NCI-H187 (cell line): ENCODE measurements at regions not wholly inside any gene's neighbourhood (a gene's known extent, or its start where the extent isn't known, plus 50 kb on each side); places are given as distances from the start of the nearest gene placed in this dataset.

ENCODE experiments used
- DNase-seq, 2 experiments: peaks; one replicate each; lab custom pipeline; 2025; lab: John Stamatoyannopoulos, UW

DNA sequence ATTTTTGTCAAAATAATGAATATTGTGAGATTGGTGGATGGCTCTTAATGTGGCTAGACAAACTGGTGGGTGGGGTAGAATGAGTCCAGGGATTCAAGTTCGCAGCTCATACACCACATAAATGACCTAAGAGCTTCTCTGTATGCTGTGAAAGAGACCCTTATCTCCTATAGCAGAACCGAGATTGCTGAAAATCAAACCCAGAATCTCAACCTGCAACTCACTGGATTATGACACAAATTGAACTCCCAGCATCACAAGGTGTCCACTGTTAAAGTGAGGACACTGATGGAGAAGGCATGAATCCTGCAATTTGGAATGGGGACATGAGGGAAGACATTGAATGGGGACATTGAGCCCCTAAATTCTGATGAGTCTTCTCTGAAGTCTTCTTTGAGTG is 51.3 kb upstream of the CNKSR3 start:
- DNase-seq = no peak

DNA sequence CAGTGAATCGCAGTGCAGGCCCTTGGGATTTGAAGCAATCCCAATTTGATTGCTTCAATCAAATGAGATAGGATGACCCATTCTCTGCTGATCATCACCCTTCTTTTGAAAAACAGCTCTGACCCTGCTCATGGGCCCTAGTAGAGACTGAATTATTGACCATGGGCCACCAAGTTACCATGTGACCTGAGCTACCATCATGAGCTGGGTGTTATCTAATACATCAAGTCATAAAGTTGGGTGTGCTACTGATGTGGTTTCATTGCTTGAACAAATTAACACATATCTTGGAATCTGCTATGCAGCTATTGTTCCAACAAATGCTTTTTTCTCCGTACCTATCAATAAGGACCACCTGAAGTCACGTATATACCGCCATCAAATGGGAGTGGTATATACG is 54.8 kb upstream of the CNKSR3 start:
- DNase-seq = no peak

DNA sequence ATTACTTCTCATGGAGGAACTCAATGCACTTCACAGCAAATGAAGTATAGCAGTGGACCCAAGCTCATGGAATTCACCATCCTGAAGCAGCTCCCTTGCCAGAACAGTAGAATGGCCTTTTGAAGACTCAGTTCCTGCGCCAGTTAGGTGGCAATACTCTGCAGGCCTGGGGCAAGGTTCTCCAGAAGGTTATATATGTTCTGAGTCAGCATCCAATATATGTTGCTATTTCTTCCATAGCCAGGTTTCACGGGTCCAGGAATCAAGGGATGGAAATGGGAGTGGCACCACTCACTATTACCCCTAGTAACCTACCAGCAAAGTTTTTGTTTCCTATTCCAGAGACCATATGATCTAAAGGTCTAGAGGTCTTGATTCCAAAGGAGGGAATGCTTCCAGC is 56.4 kb upstream of the CNKSR3 start:
- no peak for DNase-seq

DNA sequence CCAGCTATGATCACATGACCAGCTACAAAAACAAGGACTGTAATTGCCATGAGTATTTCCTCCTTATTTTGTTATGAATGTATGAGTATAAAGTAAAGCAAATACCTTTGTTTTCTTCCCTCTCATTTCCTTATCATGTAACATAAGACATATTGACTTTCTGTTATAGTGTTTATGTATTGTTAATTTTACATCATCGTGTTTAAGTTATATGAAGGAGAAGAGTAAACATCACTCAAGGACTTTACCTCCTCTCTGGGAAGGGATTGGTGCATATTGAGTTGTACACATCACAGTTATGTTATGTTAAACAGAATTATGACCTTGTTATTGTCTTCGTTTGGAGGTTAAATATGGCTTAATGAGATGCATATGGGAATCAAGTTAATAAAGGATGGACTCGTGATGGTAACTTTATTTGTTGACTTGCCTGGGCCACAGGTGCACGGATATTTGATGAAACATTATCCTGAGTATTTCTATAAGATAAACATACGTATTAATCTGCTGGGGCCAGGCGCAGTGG is 57.3 kb upstream of the CNKSR3 start:
- no peak for DNase-seq

DNA sequence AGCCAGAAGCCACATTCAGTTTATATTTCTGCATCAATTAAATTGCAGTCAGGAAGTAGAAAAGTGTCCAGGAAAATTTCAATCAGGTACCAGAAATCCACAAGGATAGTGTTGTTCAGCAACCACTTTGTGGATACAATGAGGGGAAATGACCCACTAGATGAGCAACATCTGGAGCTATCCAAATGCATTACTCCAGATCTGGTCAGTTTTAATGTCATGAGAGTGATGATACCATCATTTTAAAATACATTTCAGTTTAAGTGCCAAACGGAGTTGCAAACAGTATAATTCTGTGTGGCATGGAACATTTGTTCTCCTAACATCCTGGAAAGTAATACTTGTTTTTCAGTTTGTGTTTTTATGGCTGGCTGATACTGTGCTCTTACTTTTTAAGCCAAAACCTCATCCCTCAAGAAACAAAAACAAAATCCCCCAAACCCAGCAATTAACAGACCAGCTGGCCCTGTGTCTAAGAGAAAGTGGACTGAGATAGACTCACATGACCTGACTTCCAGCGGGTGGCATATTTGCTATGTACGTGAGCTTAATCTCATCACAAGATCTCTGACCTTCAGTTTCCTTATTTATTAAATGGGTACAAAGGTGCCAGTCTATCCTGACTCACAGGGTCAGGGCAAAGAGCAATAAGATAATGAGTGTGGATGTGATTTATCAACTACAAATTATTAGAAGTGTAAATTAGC is 58.8 kb upstream of the CNKSR3 start:
- no peak for DNase-seq

DNA sequence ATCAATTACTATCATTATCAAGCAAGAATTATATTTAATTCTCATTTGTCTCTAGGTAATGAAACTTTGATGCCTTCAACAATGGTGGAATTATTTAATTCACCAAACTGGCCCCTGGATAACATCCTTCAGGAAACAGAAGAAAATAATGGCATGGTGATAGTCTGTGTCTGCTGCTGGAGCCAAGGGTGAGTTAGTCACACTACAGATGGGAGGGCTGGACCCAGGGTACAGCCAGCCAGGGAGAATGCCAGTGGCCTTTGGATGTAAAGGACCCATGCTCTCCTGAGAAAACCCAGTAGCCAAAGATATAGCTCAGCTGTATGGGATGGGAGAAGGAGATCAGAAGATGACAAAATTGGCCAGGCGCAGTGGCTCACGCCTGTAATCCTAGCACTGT is 60.0 kb upstream of the CNKSR3 start:
- no peak for DNase-seq

DNA sequence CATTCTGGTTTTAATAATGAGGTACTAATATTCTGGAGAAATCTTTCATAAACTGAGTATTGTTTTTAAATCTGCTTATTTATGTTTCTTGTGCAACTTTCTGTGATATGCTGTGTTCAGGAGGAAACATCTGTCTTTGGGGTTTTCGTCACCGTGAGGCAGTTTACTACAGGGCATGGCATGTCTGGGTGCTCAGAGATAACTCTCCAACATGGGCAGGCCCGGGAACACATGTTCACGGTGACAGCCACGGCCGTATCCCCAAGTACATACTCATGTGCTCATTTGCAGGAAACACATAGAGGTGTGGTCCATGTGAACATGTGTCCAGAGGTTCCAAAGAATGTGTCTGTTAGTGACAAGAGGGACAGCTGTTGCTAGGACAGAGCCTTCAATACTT is 62.1 kb upstream of the CNKSR3 start:
- DNase-seq = no peak

DNA sequence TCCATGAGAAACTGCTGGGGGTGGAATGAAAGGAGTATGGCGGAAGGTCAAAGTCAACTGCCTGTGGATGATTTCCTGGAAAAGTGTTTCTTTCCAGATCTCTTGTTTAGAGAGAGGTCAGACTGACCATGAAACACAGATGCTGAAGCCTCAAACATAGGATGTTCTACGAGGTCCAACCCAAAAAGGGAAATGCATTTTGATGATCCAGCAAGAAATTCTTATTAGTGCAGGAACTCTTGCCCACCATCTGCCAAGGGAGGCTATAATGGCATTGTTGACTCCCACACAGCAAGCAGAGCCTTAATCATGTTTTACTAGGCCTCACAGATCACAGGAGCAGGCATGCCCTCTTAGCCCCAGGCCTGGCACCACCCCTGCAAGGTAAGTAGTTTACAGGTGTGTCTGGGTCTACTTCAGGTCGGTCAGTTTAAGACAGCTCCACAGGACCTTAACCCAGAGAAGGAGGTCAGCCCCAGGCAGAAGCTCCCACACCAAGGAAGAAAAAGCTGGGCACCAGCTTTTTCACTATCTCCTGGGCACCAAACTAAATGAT is 67.6 kb upstream of the CNKSR3 start:
- no peak for DNase-seq

DNA sequence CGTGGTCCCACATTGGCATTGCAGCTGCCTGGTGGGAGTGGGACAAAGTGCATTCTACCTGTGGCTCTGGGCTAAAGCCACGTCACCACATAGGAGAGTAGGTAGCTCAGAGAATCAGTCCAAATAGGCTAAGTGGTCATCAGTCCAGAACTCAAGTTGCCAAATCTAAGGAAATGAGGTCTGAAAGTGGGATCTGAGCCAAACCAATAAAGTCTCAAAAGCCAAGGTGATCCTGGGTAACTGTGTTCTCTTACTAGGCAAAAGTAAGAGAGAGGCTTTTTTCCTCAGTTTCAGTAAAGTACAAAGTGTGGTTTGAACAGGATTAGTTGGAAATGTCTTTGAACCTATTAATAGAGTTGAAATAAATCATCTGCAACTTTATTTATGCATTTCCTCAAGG is 68.6 kb upstream of the CNKSR3 start:
- DNase-seq = no peak

DNA sequence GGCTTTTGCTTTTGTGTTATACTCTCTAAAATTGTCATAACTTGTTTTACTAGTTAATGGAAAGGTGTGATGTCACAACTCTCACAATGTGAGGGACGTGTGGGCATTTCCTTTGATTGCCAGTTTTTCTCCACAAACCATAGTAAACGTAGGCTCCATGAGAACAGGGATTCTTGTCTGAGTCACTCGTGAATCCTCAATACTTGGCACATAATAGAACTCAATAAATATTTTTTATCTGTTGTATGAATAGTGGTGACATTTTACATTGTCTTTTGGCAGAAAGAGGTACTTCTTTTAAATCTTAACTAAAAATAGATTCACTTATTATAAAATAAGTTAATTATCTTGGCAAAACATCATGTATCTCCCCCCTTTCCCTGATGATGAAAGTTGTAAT is 69.0 kb upstream of the CNKSR3 start:
- DNase-seq = no peak

DNA sequence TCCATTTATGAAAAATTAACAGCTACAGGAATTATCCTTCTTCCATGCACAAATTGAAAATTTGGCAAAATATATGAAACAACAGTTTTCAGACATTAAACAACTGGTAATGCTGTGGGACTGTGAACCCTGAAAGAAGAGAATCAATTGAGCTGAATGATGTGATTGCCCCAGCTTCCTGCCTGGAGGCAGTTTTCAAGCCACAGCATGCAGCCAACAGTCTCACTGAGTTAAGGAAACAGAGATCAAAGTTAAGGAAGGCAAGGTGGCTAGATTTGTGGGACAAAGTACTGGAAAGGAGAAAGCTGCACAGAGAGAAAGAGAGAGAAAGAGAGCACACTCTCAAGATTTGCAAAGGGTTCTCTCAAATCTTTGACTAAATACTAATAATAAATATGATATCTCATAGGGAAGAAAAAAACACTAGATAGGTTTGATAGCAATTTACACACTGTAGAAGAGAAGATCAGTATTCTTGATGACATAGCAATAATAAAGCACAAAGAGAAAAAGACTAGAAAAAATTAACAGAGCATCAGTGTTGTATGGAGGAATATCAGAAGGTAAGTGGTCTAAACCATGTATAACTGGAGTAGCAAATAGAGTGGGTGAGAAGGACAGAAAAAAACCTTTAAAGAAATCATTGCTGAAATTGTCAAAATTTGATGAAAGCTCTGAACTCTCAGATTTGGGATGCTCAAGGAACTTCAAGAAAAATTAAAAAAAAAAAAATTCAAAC is 70.1 kb upstream of the CNKSR3 start:
- no peak for DNase-seq

DNA sequence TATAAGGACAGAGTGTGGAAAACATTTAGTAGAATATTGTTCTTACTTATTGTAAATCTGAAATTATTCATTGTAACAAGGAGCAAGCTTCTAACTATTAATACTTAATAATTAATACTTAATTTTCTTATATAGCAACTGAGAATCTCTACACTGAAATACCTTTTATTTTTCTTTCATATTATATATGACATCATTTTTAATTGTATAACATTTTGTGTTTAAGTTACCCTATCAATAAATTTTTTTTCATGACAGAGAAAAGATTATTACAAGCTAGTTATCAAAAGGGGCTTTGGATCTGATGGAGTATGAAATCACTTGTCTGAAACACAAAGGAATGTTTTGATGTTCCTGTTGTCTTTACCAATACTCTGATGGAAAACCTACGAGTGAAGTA is 72.2 kb upstream of the CNKSR3 start:
- DNase-seq = no peak

DNA sequence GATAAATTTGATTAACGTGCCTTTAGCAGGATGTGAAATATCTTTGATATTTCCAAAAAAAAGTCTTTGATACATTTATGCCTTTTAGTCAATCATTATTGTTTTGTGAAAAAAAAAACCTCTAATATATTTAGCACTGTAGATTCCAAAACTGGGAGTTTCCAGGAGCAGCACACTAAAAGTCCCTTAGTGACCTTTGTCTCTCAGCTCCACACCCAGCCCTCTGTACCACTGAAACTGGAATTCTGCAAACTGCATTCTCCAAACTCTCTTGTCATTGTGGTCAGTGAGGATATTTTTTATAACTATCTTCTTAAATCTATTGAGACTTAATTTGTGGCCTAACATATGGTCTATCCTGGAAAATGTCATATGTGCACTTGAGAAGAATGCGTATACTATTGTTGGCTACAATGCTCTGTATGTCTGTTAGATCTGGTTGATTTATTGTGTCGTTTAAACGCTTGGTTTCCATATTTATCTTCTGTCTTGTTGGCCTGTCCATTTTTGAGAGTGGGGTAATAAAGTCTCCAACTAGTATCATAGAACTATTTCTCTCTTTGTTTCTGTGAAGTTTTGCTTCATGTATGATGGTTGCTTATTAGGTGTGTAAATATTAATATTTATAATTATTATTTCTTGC is 73.2 kb upstream of the CNKSR3 start:
- DNase-seq = no peak

DNA sequence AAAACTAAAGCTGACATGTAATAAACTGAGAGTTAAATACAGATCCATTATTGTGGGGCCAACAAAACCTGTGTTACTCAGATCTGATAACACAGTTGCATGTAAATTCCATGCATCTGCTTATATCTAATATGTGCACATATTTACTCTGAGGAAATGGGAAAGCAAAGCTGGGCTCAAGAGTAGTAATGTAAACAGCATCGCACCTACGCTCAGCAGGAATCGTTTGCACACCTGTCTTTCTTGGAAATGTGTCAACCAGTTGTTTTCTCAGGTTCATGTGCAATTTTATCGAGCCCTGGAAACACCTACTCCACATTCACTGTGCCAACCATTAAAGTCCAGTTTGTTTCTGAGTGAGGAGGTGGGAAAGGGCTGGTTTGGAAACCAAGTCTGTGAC is 80.3 kb upstream of the CNKSR3 start:
- DNase-seq = peak; percentile 75 to 84

DNA sequence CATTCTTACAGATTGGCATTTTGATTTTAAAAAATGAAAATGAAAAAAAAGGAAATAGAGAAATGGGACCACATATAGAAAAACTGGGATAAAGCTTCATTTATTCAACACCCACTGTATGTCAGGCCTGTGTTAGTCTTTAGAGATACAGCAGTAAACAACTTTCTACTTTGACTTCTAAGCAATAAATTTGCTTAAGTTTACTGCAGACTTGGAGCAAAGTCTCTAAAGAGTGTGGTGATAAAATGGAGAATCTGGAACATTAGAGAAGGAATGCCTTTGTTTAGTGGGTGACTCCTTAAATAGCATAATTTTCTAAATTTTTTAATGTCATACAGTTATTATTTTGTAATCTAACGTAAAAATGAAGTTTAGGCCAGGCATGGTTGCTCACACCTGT is 80.7 kb upstream of the CNKSR3 start:
- no peak for DNase-seq

DNA sequence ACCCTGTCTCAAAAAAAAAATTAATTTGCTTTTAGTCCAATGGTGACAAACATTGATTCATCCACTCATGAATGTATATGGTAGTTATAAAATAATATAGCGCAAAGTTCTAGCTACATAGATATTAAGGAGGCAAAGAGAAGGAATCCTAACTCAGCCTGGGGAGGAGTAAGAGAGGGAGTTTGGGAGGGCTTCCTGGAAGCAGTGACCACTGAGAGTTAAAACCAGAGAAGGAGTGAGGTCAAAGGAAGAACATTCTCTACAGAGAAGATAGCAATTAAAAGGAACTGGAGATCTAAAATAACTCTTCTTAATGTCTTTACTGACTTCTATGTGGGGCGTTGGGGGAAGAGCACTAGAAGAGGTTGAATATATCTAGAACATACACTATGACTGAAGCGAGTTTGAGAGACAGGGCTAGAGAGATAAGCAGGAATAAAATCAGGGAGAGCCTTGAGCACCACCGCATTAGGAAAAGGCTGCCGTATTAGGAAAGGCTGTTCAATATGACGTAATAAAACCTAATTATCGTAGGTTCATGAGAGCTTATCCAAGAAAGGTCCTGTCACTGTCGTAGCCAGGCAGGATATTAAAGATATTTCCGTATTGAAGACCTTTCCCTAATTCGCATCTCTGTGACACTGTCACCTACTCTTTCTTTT is 81.8 kb upstream of the CNKSR3 start:
- no peak for DNase-seq

DNA sequence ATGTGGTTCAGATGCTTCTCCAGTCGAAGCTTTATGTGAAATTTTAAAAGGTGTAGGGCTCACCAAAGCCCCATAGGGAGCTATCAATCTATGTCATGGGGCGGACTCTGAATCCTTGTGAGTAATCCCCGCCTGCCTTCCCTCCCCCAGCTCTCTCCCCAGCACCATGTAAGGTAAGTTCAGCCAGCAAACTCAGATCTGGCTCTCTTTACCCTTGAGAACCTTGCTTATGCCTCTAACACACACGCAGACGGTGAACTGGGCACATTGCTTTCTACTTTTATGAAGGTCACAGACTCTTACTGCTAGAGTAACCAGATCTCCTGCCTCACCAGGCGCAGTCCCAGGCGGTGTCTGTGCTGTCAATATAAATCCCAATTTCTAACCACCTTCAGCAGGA is 82.6 kb upstream of the CNKSR3 start:
- peak; percentile 64 to 88 for DNase-seq

DNA sequence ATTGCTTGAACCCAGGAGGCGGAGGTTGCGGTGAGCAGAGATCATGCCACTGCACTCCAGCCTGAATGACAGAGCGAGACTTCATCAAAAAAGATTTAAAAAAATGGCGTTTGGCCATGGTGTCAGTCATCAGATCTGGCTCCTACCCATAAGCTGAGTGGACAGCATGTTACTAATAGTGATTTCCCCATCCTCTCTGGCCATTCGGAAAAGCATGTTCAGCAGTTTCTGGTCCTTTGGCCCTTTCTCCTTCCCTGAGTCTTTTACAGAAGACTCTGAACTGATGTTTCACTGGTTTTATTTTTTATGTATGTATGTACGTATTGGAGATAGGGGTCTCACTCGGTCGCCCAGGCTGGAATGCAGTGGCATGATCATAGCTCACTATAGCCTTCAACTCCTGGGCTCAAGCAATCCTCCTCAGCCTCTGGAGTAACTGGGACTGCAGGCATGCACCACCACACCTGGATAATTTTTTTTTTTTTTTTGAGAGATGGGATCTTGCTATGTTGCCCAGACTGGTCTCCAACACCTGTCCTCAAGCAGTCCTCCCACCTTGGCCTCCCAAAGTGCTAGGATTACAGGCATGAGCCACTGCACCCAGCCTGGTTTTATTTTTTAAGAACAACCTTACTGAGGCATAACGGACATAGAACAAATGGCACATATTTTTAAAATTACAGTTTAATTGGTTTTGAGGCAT is 84.2 kb upstream of the CNKSR3 start:
- DNase-seq = no peak

DNA sequence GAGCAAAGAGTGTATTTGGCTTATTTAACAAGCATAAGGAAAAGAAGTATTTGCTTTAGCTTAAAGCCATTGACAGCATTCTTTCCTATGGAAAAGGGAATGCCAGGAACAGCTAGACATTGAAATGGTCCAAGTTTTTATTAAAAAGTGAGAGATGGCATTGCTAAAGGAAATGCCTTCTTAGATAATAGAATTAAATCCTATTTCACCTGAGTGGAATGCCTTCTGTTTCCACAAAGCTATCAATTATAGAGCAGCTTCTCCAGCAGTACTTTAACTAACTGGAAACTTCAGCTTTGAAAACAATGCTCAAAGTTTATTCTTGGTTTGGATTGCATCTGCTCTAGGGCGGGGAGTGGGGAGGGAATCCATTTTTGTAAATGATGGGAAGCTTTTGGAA is 85.1 kb upstream of the CNKSR3 start:
- no peak for DNase-seq

DNA sequence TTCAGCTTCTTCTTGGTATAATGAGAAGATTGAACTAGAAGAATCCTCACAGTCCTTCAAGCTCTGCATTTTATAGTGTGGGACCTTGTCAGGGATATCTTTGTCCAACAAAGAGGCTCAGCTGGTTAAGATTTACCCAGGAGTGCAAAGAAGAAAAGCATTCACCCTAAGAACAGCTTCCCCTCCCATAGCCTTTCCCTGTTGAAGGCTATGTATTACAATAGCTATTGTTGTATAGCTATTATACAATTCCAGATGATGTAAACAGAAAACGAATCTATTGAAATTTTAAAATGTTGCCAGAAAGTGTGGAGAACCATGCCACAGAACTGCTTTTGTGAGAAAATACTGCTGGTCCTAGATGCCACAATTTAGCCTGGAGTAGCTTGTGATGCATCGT is 85.5 kb upstream of the CNKSR3 start:
- DNase-seq = no peak

DNA sequence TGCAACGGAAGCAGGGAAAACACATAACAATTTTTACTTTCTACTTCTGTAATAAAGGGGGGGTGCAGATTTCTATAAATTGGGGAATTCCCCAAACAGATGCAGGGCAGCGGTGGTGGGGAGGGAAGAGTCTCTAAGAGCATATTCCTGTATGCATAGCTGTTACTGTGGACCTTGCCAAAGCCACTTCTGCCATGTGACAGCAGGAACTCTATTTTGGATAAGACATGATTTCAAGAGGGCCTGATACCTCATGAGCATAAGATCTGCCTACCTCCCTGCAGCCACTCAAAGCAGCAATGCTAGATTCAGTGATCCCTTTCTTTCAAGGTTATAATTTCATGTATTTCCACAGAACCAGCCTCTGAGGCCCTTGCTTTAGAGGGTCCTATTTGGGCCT is 86.2 kb upstream of the CNKSR3 start:
- no peak for DNase-seq

DNA sequence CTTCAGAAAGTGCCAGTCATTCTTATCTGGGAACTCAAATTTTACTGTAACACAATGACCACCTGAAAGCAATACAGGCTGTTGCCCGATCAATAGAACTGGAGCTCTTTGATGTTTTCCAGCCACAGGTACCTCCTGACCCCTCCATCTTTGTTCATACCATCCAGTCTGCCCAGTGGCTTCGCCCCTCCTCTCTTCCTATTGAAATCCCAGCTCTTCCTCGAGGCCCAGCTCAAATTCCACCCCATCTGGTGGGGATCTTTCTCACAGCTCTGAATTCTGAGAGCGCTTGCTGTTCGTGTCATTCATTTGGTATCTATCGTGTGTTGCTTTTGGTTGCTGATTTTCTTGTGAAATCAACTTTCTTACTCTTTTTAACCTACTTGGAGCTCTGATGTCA is 87.9 kb upstream of the CNKSR3 start:
- no peak for DNase-seq
